Stimulated activated CD4-positive, alpha-beta T cell treated with anti-CD3 and anti-CD28 coated beads, Interleukin-2, amount 100 ng/mL, for 4 hours (primary cell): ENCODE measurements at regions not wholly inside any gene's neighbourhood (a gene's known extent, or its start where the extent isn't known, plus 50 kb on each side); places are given as distances from the start of the nearest gene placed in this dataset.
"Not testable (repeated sequence)": the region's sequence is repeated elsewhere in the genome, so short reads cannot be mapped to it uniquely, and the experiment has no call there.

Experiments
- DNase-seq: peaks from one replicate; pipeline ENCODE4 v3.0.0-alpha.2; 2020; ENCODE audit warnings: low read depth

DNA sequence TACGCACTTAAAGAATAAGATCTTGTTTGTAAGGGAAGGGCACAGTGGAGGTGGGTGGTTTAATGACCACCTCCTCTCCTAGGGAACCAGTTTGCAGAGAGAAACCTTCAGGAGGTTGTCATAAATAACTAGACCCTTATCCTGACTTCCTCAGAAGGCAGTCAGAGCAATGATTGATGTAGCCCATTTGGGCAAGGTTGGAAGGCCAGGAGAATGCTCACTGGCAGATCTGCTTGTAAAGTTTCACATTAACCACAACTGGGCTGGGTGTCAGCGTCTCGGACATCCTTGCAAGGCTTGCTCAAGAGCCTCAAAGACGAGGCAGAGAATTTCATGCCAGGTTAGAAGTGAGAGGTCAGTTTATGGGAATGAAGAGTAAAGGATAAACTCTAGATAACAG is 87.6 kb upstream of the TRABD2B start:
- DNase-seq = no peak

DNA sequence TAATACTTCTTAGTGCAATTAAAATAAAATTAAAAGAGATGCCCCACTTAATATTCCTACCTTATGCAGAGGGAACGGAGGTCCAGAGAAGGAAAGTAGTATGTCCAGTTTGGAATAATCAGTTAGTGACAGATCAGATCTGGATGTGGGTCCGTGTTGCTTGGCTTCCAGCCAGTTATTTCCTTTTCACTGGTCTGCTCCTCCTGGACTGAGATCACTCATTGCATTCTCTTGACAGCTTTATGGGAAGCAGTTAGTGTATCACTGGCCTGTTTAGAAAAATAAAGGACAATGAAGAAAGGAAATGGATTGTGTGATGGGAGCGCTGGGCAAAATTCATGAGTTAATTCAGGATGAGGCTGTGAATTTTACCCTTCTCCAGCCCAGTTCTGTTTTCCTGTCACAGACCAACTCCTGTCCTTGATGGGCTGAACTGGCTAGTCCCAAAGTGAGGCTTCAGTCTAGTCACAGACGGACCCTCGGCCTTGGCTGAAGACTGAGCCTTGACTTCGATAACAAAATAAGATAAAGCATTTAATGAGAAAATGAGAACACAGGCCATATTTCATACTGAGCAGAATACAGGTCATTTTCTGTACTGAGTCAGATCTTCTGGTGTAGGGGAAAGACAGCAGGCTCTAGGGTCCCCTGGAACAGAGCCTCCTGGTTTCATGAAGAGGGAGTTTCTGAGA is 85.2 kb upstream of the TRABD2B start:
- no peak for DNase-seq

DNA sequence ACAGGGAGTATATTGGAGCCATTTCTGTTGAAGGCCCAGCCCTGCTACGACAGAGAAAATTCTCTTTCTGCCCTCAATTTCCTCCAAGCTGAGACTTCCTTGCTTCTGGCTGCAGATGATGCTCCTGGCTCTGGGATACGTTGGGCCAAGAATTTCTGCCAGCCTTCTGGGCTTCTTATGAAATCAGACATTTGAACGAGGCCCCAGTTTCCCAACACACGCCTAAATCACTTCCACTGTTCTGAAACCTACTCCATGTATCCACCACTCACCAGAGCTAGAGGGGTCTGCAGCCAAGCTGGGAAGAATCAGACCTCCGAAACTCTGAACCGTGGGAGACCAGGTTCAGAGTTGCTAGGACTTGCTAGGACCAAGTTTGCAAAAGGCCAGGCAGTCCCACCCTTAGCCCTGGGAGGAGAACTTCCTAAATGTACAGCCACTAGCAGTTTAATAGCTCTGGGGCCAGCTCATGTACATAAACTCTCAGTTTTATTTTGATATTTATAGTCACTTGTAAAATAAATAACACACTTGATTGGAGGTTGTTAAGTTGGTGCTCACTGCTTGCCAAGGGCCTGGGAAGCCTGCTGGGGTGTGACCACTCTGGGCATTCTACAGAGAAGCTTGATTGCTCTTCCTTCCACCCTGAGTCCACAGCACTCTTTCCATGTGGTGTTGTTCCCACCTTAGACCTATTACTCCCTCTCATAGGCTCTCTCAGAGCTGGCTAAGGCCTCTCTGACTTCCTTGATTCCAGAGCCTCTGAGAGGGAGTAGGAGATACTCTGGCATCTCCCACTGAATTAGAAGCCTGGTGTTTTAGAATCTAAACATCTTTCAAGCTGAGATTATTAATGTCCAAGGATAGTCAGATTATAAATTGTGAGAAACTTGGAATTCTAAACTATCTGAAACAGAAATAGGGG is 83.4 kb upstream of the TRABD2B start:
- DNase-seq = no peak

DNA sequence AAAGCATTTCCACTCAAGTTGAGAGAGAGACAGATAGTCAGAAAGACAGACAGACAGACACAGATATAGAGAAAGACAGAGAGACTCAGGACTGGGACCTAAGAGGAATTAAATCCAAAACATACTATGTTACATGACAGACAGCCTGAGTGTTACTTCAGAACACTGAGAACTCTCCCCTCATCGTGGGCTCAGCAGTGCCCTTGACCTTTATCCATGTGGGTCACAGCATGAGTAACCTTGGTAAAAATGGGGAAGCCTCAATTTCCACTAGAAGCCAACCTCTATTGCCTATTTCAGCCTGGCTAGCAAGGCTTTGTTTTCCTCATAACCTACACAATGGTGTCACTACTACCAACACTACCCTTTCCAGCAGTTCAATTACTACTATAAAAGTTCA is 81.9 kb upstream of the TRABD2B start:
- DNase-seq = no peak

DNA sequence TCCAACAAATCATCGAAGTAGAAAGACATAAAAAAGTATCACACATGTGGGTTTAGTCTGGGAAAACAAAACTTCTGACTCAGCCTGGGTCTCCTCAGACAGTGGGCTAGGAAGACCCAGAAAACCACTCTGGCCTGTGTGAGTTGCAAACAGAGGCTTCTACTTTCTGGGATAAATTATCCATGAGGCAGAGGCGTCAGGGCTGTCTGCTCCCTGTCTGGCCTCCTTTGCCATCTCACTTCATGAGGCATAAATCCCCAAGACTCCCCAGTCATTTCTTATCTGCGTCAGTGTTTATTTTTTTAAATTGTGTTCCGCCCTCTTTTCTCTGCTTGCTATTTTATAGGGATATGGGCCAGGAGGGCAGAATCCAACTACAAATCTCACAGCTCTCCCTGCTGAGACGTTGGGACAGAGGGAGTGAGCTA is 80.6 kb upstream of the TRABD2B start:
- no peak for DNase-seq

DNA sequence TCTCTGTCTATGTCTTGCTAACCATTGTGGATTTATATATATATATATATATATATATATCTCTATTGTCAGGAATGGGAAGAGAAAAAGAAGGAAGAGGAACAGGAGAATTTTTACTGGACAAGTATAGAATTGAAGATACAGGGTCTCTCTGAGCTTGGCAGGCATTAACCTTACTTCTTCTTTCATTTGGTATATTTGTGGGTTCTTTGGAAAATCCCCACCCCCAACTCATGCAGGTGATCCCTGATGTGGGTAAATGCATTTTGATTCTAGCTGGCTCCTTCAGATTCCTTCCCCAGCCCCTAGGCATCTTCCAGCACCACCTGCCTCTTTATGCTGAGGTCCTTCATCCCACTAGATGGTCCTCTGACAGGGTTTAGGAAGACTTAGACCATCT is 78.8 kb upstream of the TRABD2B start:
- no peak for DNase-seq

DNA sequence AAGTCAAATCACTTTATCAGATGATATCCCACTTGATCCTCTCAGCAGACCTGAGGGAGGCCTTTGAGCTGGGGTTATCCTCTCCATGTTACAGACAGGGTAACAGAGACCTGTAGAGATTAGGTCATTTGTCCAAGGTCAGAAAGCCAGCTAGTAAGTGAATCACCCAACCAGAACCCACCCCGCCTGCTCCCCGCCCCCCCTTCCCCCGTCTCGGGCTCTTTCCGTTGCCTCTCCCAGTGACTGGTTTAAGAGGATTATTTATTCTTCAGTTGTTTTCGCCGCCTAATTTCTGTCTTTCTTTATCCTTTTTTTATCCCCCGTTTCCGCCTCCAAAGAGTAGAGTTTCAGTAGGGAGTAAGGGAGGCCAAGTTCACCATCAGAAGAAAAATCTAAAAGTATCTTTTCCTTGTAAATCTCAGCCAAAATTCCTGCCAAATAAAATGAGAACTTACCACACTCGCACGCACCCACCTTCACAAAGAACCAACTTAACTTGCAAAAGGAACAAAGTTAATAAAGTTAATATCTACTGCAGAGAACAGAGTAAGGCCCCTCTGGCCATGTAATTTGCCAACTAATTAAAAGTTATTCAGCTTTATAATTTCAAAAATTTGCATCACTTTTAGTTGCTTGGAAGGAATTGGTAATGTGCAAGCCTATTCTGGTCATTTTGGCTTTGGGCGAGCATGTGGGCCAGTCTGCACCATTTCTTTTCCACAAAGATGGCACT is 76.8 kb upstream of the TRABD2B start:
- no peak for DNase-seq

DNA sequence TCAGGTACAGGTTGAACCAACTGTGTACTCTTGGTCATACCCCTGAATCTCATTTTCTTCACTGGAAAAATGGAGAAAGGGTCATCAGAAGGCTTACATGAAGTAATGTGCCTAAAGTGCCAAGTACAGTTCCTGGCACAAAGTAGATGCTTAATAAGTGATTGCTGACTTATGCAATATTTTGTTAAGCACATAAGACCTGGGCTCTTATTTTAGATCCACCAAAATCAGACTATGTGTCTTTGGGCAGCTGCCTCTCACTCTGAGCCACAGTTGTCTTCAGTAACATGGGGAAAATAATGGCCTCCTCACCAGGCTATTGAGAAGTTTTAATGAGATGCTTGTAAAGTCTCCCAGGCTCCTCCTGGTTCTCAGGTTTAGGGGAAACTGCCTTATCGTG is 74.3 kb upstream of the TRABD2B start:
- no peak for DNase-seq

DNA sequence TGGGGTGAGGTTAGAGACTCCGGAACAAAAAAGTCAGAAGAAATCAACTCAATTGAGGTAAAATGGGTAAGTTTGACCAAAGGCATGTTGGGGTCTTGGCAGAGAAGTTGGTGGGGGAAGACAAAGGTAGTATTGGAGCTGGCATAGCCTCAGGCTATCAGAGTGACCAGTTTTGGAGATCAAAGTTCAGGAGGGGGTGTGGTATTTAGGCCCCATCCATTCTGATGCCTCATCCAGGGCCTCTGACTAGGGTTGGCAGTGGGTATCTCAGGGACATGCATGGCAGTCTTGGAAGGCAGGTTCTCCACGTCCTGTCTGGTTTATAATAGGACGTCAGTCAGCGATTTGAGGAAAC is 73.2 kb upstream of the TRABD2B start:
- DNase-seq = no peak

DNA sequence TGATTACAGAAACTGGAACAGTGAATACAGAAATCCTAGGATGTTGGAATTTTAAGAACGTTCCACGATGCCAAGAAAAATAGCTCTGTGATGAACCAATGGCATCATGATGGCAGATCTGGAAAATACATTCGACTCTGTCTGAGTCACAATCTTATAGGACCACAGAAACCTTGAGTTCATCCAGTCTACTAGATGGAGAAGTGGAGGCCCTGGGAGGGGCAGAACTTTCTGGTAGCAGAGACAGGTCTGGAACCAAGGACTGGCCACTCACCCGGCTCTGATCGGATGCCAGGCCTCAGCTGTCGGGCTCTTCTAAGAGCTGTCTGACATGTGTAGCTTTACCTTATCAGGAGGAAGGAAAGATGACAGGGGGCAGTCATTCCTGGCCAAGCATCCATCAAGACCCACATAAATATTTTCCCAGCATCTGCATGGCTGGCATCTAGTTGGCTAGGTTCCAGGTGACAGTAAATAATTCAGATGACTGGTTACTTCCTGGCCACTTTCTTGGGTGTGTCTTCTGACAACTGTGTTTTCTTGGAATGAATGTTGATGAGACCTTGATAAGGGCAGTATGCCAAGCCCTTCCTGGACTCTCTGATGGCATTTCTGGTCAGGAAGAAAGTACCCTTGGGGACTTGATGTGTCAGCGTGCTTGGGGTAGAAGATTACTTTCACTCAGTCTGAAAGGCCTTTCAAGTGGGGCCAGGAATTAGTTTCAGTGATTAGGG is 72.6 kb upstream of the TRABD2B start:
- DNase-seq = no peak

DNA sequence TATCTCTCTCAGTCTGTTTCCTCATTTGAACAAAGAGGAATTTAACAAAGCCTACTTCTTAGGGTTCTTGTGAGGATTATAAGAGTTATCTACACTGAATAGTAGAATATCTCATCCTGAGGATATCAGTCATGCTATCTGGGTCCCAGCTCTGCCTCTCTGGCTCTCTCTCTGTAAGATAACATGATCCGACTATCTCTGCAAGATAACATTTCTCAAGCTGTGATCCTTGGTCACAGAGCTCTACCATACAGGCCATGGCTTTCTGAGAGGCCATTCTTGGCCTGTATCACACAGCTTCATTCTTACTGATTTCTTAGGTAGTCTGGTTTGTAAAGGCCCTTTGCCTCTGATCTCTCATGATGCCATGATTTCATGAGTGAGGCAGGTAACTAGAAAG is 71.0 kb upstream of the TRABD2B start:
- no peak for DNase-seq

DNA sequence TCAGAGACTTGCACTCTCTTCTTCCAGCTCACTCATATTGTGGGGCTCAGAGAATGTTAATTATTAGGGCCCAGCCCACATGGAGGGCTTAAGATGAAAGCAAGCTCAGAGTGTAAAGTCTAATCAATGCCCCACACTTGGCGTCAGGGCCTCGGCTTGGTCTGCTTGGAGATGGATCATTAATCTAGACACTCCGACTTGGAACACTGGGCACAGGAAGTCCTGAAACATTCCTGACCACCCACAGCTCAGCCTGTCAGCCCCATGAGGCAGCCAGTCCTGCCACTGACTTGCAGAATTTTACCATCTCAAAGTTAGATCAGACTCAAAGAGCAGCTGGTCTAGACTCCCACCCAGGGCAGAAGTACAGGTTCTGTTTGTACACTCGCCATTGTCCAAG is 69.8 kb upstream of the TRABD2B start:
- no peak for DNase-seq

DNA sequence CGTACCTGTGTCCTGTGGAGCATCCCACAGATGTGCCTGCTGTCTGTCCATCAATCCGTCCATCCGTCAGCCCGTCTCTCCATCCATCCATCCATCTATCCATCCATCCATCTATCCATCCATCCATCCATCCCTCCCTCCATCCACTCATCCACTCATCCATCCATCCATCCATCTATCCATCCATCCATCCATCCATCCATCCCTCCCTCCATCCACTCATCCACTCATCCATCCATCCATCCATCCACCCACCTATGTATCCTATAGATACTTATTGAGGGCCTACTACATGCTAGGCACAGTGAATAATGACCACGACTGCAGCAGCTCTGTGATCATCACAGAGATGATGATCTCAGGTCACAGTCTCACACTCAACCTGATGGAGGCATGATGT is 67.5 kb upstream of the TRABD2B start:
- DNase-seq = not testable (repeated sequence)

DNA sequence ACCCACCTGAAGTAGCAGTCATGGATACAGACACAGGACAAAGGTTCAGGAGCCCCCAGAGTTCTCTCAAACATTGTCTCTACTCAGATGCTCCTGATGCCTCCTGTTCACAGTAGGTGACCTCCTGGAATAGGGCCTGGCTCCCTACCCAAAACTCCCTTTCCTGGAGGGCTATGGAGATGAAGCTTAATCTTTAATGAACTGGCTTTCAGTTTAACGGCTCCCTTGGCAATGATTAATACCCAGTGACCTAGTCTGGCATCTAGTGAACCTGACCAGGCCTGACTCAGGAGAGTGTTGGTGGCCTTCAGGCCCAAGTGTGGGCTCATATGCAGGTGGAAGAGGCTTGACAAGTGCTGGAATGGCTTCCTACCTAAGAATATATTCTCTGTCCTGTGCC is 65.2 kb upstream of the TRABD2B start:
- DNase-seq = no peak

DNA sequence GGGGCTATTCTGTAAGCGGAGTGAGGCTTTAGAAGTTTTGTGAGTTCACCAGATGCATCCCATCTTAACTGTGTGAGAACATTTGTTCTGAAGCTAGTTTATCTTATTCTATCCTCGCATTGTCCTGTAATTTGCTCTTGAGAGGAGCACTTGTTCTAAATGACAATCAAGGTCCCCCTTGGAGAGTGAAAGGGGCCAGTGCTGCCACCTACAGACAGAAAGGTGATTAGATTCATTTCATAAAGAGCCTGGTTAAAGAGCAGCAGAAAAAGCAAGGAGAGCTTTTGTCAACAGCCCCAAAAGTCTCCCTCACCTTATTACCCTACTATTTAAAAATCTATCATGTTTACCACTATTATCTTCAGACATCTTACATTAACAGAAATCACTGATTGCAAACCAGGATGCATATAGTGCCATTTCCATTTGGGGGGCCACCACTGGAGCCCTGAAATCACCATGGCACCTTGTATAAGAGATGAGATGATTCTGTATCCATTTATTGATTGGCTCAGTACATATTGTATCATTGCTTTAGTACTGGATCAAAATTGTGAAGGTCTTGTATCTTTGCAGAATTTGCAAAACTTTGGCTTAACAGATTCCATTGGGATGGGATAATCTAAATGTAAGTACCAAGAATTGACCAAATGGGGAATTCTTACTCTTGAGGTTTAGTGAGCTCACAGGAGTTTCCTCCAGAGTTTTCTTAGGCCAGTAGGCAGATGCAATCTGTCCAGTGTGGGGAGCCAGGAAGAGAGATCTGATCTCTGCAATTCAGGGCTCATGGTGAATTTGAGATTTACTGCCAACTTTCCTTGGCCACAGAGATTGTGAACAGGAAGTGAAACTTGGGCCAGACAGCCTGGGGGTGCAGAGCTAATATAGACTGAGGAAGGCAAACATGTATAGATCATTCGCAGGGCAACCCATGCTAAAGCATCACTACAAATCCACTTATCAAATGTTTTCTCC is 64.3 kb upstream of the TRABD2B start:
- DNase-seq = no peak

DNA sequence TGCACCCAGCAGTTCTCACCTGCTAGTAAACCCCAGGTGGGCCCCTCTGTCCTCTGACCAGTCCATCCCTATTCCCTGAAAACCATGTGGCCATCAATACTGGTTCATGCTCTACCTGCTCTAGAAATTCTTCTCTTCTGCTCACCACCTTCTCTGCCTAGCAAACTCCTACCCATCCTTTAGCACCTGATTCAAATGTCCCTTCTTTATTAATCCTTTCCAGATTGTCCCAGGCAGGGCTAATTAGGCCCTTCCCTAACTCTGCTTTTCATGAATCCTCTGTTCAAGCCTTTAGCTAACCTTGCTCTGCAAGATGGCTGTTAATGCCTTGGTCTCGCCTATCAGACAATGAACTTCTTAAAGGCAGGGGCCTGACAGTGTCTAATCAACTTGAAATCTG is 62.1 kb upstream of the TRABD2B start:
- DNase-seq = no peak

DNA sequence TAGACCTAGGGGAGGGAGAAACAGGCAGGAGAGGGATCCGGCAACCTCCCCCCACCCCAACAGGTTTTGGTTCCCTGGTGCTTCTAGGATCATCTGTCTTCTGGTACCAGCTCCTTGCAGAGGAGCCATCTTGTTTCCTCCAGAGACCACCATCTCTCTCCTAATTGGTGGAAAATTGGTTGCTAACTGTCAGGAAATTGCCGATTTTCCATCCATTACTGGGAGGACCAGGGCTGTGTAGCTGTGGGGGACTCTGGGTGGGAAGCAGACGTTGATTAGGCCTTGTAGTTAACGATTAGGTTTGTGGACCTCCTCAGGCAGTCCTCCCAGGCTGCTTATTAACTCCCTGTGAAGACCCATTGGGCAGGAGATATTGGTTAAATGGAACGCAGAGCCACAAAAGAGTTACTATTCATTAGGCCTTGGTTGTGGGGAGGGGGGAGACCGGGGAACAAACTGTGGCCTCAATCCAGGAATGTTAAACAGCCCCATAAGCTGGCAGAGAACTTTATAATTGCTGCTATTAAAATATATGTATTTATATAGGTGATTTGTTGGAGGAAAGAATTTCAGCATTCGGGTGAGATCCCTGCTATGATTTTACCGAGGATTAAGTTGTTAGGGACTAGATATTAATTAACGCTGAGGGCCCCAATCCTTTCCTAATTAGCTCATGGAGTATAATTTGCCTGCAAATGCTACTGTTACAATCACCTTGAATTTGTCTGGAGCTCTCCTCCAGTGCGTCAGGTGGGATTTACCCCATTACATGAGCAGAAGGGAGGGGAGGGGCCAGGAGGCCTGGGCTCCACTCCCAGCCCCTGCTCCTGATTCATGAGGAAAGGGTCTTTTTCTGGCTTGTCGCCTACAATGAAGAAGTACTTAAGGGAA is 61.2 kb upstream of the TRABD2B start:
- no peak for DNase-seq

DNA sequence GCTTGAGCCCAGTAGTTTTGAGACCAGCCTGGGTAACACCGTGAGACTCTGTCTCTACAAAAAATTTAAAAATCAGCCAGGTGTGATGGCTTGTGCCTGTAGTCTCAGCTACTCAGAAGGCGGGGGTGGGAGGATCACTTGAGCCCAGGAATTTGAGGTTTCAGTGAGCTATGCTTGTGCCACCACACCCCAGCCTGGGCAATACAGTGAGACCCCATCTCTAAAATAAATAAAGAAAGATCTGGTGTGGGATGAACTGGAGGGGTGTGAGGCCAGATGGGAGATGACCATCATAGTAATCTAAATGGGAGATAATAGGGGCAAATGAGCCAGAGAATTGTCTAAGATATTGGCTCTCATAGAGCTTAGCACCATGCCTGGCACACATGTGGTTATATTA is 60.1 kb upstream of the TRABD2B start:
- no peak for DNase-seq

DNA sequence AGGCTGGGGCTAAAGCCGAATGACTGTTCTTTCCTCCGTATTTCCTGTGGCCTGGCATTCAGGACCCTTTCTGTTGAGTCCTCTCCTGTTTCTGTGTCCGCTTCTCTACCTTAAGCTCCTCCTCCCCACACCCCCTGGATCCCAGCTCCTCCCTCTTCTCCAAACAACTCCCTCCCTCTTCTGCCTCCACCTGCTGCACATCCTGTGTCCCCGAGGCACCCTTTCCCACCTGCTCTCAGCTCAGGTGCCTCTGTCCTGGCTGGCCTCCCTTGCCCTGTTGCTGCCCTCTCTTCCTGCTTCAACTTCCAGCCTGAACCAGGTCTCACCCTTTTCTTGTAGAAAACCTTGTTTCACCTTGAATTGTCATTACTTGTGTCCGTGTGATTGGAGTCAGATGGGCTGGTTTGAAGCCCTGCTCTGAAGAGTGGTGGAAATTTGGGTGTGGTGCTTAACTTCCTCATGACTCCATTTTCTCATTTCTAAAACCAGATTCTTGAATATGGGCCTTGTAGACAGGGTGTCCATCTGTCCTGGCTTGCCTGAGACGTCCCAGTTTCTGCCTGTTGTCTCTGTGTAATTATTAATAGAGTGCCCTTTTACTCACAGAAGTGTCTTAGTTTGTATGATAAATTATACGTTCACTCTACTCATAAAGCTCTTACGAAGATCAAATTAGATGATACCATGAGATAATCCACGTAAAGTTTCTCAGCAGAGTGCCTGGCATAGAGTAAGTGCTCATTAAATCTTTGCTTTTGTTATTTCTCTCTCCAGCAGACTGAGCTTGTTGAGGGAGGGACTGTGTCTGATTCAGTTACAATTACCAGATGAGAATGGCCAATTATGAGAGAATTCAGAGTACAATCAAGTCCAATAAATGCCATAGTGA is 58.9 kb upstream of the TRABD2B start:
- DNase-seq = no peak
